IMR-90 (cell line): ENCODE measurements at regions not wholly inside any gene's neighbourhood (a gene's known extent, or its start where the extent isn't known, plus 50 kb on each side); places are given as distances from the start of the nearest gene placed in this dataset.

ENCODE experiments used
- ATAC-seq: fragments of 200-7000 bp; cut with Tn5 transposase; 2 replicates; pipeline ENCODE4 v1.9.1; 2020; ENCODE audit warnings: low read depth, mild to moderate bottlenecking, moderate library complexity
- BruUV-seq: library from RNA; stranded (reverse); fragments of 400-500 nt; replicated peaks from 2 replicates; lab custom pipeline; 2021; lab: Mats Ljungman, UMichigan
- CTCF ChIA-PET: fragments of 300-600 bp; formaldehyde crosslinking; extraction: SDS; loops from one replicate; lab custom pipeline; 2021; ENCODE audit warnings: antibody characterized with exemption; lab: Yijun Ruan, JAX
- POLR2A ChIA-PET: fragments of 300-600 bp; sonication (Branson Sonifier 250); formaldehyde crosslinking; loops from one replicate; lab custom pipeline; 2022; ENCODE audit warnings: antibody characterized with exemption; ENCODE audit not compliant: unreplicated experiment; lab: Charles Lee
- DNase-seq: peaks from one replicate; pipeline ENCODE4 v3.0.0; 2013
- H2AFZ ChIP-seq: replicated peaks from 2 replicates; pipeline ENCODE3; 2013; ENCODE audit warnings: low read length, mild to moderate bottlenecking; ENCODE audit not compliant: poor library complexity
- H2AK5ac ChIP-seq: 2 replicates; pipeline ENCODE4 v1.6.1; 2013; ENCODE audit warnings: low read depth, low read length, inconsistent platforms
- H2AK9ac ChIP-seq: replicated peaks from 2 replicates; pipeline ENCODE3; 2013; ENCODE audit warnings: mild to moderate bottlenecking, low read depth, low read length, moderate library complexity; ENCODE audit not compliant: poor library complexity
- H2BK120ac ChIP-seq: 2 replicates; pipeline ENCODE4 v1.6.1; 2013; ENCODE audit warnings: low read depth, low read length, inconsistent platforms
- H2BK15ac ChIP-seq: 3 replicates; pipeline ENCODE4 v1.6.1; 2013; ENCODE audit warnings: low read depth, low read length, inconsistent platforms
- H2BK20ac ChIP-seq: 2 replicates; pipeline ENCODE4 v1.6.1; 2013; ENCODE audit warnings: low read depth, mild to moderate bottlenecking, inconsistent platforms, low read length, moderate library complexity
- H2BK5ac ChIP-seq: 2 replicates; pipeline ENCODE4 v1.6.1; 2013; ENCODE audit warnings: mild to moderate bottlenecking, low read depth, low read length, inconsistent platforms; ENCODE audit not compliant: poor library complexity, severe bottlenecking
- H3K14ac ChIP-seq: replicated peaks from 2 replicates; pipeline ENCODE4 v1.6.1; 2013; ENCODE audit warnings: low read depth, low read length, inconsistent platforms
- H3K18ac ChIP-seq: 2 replicates; pipeline ENCODE4 v1.6.1; 2013; ENCODE audit warnings: low read depth, low read length, control low read depth
- H3K23ac ChIP-seq: 2 replicates; pipeline ENCODE4 v1.6.1; 2013; ENCODE audit warnings: low read depth, low read length, inconsistent platforms
- H3K27ac ChIP-seq: 2 replicates; pipeline ENCODE4 v1.5.1; 2013; ENCODE audit warnings: mild to moderate bottlenecking, control low read depth, low read length; ENCODE audit not compliant: insufficient read depth
- H3K27me3 ChIP-seq: 2 replicates; pipeline ENCODE4 v1.6.1; 2013; ENCODE audit warnings: low read length; ENCODE audit not compliant: control insufficient read depth, insufficient read depth
- H3K36me3 ChIP-seq: 2 replicates; pipeline ENCODE4 v1.6.1; 2013; ENCODE audit warnings: low read length, mixed read lengths; ENCODE audit not compliant: control insufficient read depth, insufficient read depth
- H3K4ac ChIP-seq: 2 replicates; pipeline ENCODE4 v1.6.1; 2013; ENCODE audit warnings: low read depth, low read length, inconsistent platforms
- H3K4me1 ChIP-seq: 2 replicates; pipeline ENCODE4 v1.6.1; 2013; ENCODE audit warnings: low read length, mixed read lengths; ENCODE audit not compliant: control insufficient read depth, insufficient read depth
- H3K4me2 ChIP-seq: 2 replicates; pipeline ENCODE4 v1.6.1; 2013; ENCODE audit warnings: low read depth, mild to moderate bottlenecking, control low read depth, low read length, moderate library complexity
- H3K4me3 ChIP-seq: 2 replicates; pipeline ENCODE4 v1.5.1; 2013; ENCODE audit warnings: low read depth, mild to moderate bottlenecking, control low read depth, low read length, moderate library complexity; ENCODE audit not compliant: insufficient read depth
- H3K56ac ChIP-seq: 2 replicates; pipeline ENCODE4 v1.6.1; 2013; ENCODE audit warnings: low read length, inconsistent platforms; ENCODE audit not compliant: insufficient read depth; ENCODE audit errors: extremely low read depth
- H3K79me1 ChIP-seq, 2 experiments: 2 replicates each; pipeline ENCODE4 v1.6.1; 2013; ENCODE audit warnings: low read length in 2 of 2, inconsistent platforms in 1 of 2, low read depth in 1 of 2
- H3K9ac ChIP-seq: 2 replicates; pipeline ENCODE4 v1.6.1; 2013; ENCODE audit warnings: low read depth, low read length, control low read depth
- H3K9me1 ChIP-seq: 2 replicates; pipeline ENCODE4 v1.6.1; 2013; ENCODE audit warnings: low read length, inconsistent platforms; ENCODE audit not compliant: insufficient read depth
- H3K9me3 ChIP-seq: 2 replicates; pipeline ENCODE4 v1.6.1; 2013; ENCODE audit warnings: low read length; ENCODE audit not compliant: control insufficient read depth, insufficient read depth
- H4K20me1 ChIP-seq: 2 replicates; pipeline ENCODE4 v1.6.1; 2013; ENCODE audit warnings: low read length, inconsistent platforms; ENCODE audit not compliant: insufficient read depth
- H4K5ac ChIP-seq: 2 replicates; pipeline ENCODE4 v1.6.1; 2013; ENCODE audit warnings: mild to moderate bottlenecking, low read depth, low read length, control low read depth
- H4K8ac ChIP-seq, 2 experiments: 2 replicates each; pipeline ENCODE4 v1.6.1; 2013; ENCODE audit warnings: low read depth in 2 of 2, low read length in 2 of 2, control low read depth in 1 of 2, inconsistent platforms in 1 of 2
- H4K91ac ChIP-seq: 2 replicates; pipeline ENCODE4 v1.6.1; 2013; ENCODE audit warnings: low read depth, low read length, inconsistent platforms; ENCODE audit not compliant: insufficient read depth
- BHLHE40 ChIP-seq: fragments of 150-350 bp; IDR thresholded peaks from 2 replicates; pipeline ENCODE4 v1.6.1; 2016; ENCODE audit warnings: mild to moderate bottlenecking, low read depth, low read length
- CEBPB ChIP-seq: IDR thresholded peaks from 2 replicates; pipeline ENCODE4 v1.6.1; 2012; ENCODE audit warnings: low read depth, low read length, improper control_type of control experiment
- CTCF ChIP-seq: conservative IDR thresholded peaks from 2 replicates; pipeline ENCODE4 v1.5.1; 2012; ENCODE audit warnings: mild to moderate bottlenecking, low read depth, low read length, improper control_type of control experiment
- MAZ ChIP-seq: IDR thresholded peaks from 2 replicates; pipeline ENCODE4 v1.6.1; 2012; ENCODE audit warnings: low read depth, mild to moderate bottlenecking, low read length, improper control_type of control experiment, moderate library complexity, borderline replicate concordance
- POLR2A ChIP-seq: IDR thresholded peaks from 2 replicates; pipeline ENCODE4 v1.6.1; 2012; ENCODE audit warnings: mild to moderate bottlenecking, low read depth, low read length
- SMC3 ChIP-seq: fragments of 150-350 bp; IDR thresholded peaks from 2 replicates; pipeline ENCODE4 v1.6.1; 2016; ENCODE audit warnings: low read depth, mild to moderate bottlenecking, antibody characterized with exemption, low read length, moderate library complexity
- WGBS, 2 experiments: methylation state at CpG; one replicate each; pipeline versions ENCODE4 v1.1.5 to v1.1.7; 2013; ENCODE audit warnings: missing lambda C conversion rate in 2 of 2; ENCODE audit not compliant: insufficient read length in 1 of 2; ENCODE audit errors: extremely low coverage in 2 of 2; 5-methylcytosine and 5-hydroxymethylcytosine counted together
- dilution Hi-C: fragments of 300-500 bp; cut with HindIII; formaldehyde crosslinking; loops from one replicate; pipeline ENCODE4 v1.14.3; 2018; ENCODE audit warnings: low sequenced_read_pairs; ENCODE audit not compliant: unreplicated experiment
- in situ Hi-C: fragments of 300-500 bp; cut with MboI; formaldehyde crosslinking; loops from 3 replicates; pipeline ENCODE4 v1.14.3; 2019; ENCODE audit warnings: low sequenced_read_pairs, inconsistent platforms, mixed read lengths
- intact Hi-C: fragments of 100-400 bp; cut with micrococcal nuclease; formaldehyde crosslinking; loops from 2 replicates; pipeline ENCODE4 v1.10.0; 2022

DNA sequence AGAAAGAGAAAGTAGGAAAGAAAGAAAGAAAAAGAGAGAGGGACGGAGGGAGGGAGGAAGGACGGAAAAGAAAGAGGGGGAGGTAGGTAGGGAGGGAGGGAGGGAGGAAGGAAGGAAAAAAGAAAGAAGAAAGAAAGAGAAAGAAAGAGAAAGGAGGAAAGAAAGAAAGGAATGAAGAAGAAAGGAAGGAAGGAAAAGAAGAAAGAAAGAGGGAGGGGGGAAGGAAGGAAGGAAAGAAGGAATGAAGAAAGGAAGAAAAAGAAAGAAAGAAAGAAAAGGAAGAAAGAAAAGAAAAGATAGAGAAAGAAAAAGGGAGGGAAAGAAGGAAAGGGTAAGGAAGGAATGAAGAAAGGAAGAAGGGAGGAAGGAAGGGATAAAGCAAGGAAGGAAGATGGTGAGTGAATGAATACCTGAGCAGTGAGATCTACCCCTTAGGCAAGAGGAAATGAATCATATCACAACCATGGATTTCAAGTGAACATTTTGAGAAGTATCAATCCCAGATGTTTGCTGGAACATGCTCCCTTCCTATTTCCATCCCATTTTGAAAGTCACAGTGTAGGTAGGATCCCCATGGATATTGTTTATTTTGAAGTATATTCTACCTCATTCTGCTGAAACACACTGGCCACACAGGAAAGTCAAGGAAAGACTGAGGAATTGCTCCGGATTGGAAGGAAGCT lies 639.4 kb upstream of the TBX3 start:
- H3K9me3 ChIP-seq, result no peaks in the 10 kb centered on the region
- ATAC-seq (no peak), DNase-seq (peak; percentile 86)
- H3K9ac ChIP-seq, result no peak overlapping the region
- H3K9me1 ChIP-seq, result no peaks in the 10 kb centered on the region; the same call in 1 of the 2 replicates
- H2BK20ac ChIP-seq, result peak overlapping the region; percentile 72; the same call in 1 of the 2 replicates
- H2AFZ ChIP-seq, result no peak overlapping the region
- no TSS peak for BruUV-seq
- POLR2A ChIA-PET, result no interaction called here
- no peak overlapping the region; the same call in 1 of the 2 replicates for H3K27ac ChIP-seq
- dilution Hi-C loops, result no loop called here
- H4K20me1 ChIP-seq, result no peaks in the 10 kb centered on the region
- in situ Hi-C loops, result no loop called here
- intact Hi-C loops, result no loop called here
- no peaks in the 10 kb centered on the region; a peak in 1 of 4 replicates for H3K79me1 ChIP-seq
- H3K56ac ChIP-seq, result no peak overlapping the region; the same call in 1 of the 2 replicates
- H3K23ac ChIP-seq, result peak overlapping the region; percentile 4; the same call in 1 of the 2 replicates
- TF ChIP-seq CEBPB (peak; percentile 83), SMC3 (no peak), BHLHE40 (no peak), MAZ (no peak), CTCF (no peak), POLR2A (no peak)
- peak overlapping the region; percentile 48 for H3K4ac ChIP-seq
- no peaks in the 10 kb centered on the region for H3K27me3 ChIP-seq
- CTCF ChIA-PET, result no interaction called here
- H4K91ac ChIP-seq, result peak overlapping the region; percentile 61
- no peak overlapping the region for H3K4me2 ChIP-seq
- H2AK9ac ChIP-seq, result no peak overlapping the region
- H3K14ac ChIP-seq, result peak overlapping the region; percentile 20; the same call in 1 of the 2 replicates
- peak overlapping the region; percentile 35; the same call in 1 of the 2 replicates for H4K5ac ChIP-seq
- H2AK5ac ChIP-seq, result peak overlapping the region; percentile 92
- 97 to 100% methylated on average over 1 to 2 of the region's 3 CpGs for WGBS, 2 experiments
- peak overlapping the region; percentile 2 for H2BK5ac ChIP-seq
- peak overlapping the region; percentile 14 to 60; a peak in 3 of 4 replicates for H4K8ac ChIP-seq
- H3K36me3 ChIP-seq, result no peaks in the 10 kb centered on the region
- H3K4me1 ChIP-seq, result peaks cover 1% of the 10 kb centered on the region; the same call in 1 of the 2 replicates
- peak overlapping the region; percentile 11; the same call in 1 of the 2 replicates for H3K18ac ChIP-seq
- no peak overlapping the region for H3K4me3 ChIP-seq
- H2BK120ac ChIP-seq, result peak overlapping the region; percentile 74
- peak overlapping the region; percentile 54; the same call in 1 of the 3 replicates for H2BK15ac ChIP-seq
